ENCODE measurements at regions not wholly inside any gene's neighbourhood (a gene's known extent, or its start where the extent isn't known, plus 50 kb on each side); places are given as distances from the start of the nearest gene placed in this dataset.

- TF ChIP-seq CTCF (IDR thresholded peaks at IDR 0.05) (no peak), POLR2A (IDR thresholded peaks at IDR 0.05) (no peak)
Observed at GRCh38 chr19:32252333-32252669, 93.1 kb upstream of the ZNF507 start.

Data from gastroesophageal sphincter (tissue), 3 donors.